ENCODE measurements at regions not wholly inside any gene's neighbourhood (a gene's known extent, or its start where the extent isn't known, plus 50 kb on each side); places are given as distances from the start of the nearest gene placed in this dataset.

DNA sequence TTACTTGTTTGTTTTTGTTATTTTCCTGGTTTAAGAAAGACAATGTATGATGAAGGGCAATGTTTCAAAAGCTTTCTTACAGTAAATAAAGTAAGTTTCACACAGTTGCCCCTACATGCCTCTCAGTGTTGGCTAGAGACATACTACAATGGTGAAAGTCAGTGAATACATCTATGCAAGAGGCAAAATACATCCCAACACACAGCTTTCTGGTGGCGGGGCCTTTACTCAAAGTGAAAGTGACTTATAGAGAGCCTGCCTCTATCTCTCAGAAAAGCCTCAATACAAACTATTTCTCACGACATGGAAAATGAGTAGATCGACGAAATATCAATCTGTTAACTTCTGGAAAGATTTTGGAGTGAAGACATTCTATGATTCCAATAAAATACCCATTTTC, 122.3 kb downstream of the SLC30A10 start:
- no peak overlapping the region for H3K9ac ChIP-seq (ENCODE audit: extremely low read depth, insufficient read length, low read length)

More for the DNA sequence above, 122.3 kb downstream of the SLC30A10 start:
- Mint-ChIP-seq H3K9me3 (no peaks in the 10 kb centered on the region), H3K36me3 (ENCODE audit: insufficient read depth in 1 of 3, low read depth in 3 of 3) (no peaks in the 10 kb centered on the region), H3K4me1 (peaks cover 0 to 5% of the 10 kb centered on the region in 2 experiments; a peak in 1 of 4 replicates), H3K27ac (no peak overlapping the region), H3K27me3 (ENCODE audit: low read depth) (no peaks in the 10 kb centered on the region), H3K4me3 (no peak overlapping the region)
- no peak overlapping the region for H3T11ph ChIP-seq (ENCODE audit: low read length)
- no peak overlapping the region for H3K27ac ChIP-seq (ENCODE audit: insufficient read length, low read depth, low read length)
- no peaks in the 10 kb centered on the region for H3K23me2 ChIP-seq (ENCODE audit: insufficient read length, low read depth, low read length, poor library complexity, severe bottlenecking)
- no peaks in the 10 kb centered on the region for H3K27me3 ChIP-seq (ENCODE audit: insufficient read depth, low read length)
- H3K4me2 ChIP-seq (ENCODE audit: insufficient read depth, insufficient read length, low read length), result no peak overlapping the region
- H3K23ac ChIP-seq (ENCODE audit: insufficient read length, low read depth, low read length), result no peak overlapping the region
- no peak overlapping the region for H3K4ac ChIP-seq (ENCODE audit: low read depth, low read length)
- DNase-seq, result no peak
- H4K5ac ChIP-seq (ENCODE audit: insufficient read length, low read depth, low read length), result no peak overlapping the region
- H2BK15ac ChIP-seq (ENCODE audit: low read depth, low read length), result no peak overlapping the region
- no peak overlapping the region for H2BK5ac ChIP-seq (ENCODE audit: insufficient read length, low read length)
- no peaks in the 10 kb centered on the region for H3K9me3 ChIP-seq (ENCODE audit: control insufficient read depth, low read depth, low read length)
- H3K79me2 ChIP-seq (ENCODE audit: insufficient read depth, low read length), result no peaks in the 10 kb centered on the region
- no peak overlapping the region for H4K91ac ChIP-seq (ENCODE audit: insufficient read length, low read depth, low read length)
- H2BK20ac ChIP-seq (ENCODE audit: low read depth, low read length, poor library complexity, severe bottlenecking), result no peak overlapping the region
- H3K18ac ChIP-seq (ENCODE audit: insufficient read length, low read depth, low read length), result no peak overlapping the region
- H3K14ac ChIP-seq (ENCODE audit: insufficient read depth, low read length), result no peak overlapping the region
- H4K8ac ChIP-seq (replicated peaks; ENCODE audit: insufficient read length, low read depth, low read length), result no peak overlapping the region
- no peak overlapping the region for H3K56ac ChIP-seq (ENCODE audit: insufficient read length, low read depth, low read length)
- no peak overlapping the region for H2AK5ac ChIP-seq (ENCODE audit: insufficient read length, low read length)
- no peak overlapping the region for H2BK120ac ChIP-seq (ENCODE audit: low read depth, low read length, poor library complexity, severe bottlenecking)
- no peak overlapping the region for H2BK12ac ChIP-seq (ENCODE audit: insufficient read length, low read depth, low read length)
- no CpG with 5 or more reads among the region's 4 CpGs for WGBS (ENCODE audit: extremely low coverage, insufficient read length, low lambda C conversion rate)
- H4K20me1 ChIP-seq (ENCODE audit: control insufficient read depth, insufficient read depth, insufficient read length), result no peaks in the 10 kb centered on the region
- no peak overlapping the region for H2AFZ ChIP-seq (ENCODE audit: low read length)
- no peaks in the 10 kb centered on the region for H3K79me1 ChIP-seq (ENCODE audit: insufficient read depth, low read depth, low read length, poor library complexity, severe bottlenecking)
- no peaks in the 10 kb centered on the region for H3K4me1 ChIP-seq (ENCODE audit: insufficient read depth, low read length)
- TF ChIP-seq, protein P1, sequence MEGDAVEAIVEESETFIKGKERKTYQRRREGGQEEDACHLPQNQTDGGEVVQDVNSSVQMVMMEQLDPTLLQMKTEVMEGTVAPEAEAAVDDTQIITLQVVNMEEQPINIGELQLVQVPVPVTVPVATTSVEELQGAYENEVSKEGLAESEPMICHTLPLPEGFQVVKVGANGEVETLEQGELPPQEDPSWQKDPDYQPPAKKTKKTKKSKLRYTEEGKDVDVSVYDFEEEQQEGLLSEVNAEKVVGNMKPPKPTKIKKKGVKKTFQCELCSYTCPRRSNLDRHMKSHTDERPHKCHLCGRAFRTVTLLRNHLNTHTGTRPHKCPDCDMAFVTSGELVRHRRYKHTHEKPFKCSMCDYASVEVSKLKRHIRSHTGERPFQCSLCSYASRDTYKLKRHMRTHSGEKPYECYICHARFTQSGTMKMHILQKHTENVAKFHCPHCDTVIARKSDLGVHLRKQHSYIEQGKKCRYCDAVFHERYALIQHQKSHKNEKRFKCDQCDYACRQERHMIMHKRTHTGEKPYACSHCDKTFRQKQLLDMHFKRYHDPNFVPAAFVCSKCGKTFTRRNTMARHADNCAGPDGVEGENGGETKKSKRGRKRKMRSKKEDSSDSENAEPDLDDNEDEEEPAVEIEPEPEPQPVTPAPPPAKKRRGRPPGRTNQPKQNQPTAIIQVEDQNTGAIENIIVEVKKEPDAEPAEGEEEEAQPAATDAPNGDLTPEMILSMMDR (conservative IDR thresholded peaks at IDR 0.05), result no peak

Measured in H9 (cell line).